B cell (primary cell): ENCODE measurements at regions not wholly inside any gene's neighbourhood (a gene's known extent, or its start where the extent isn't known, plus 50 kb on each side); places are given as distances from the start of the nearest gene placed in this dataset.

ENCODE experiments used
- ATAC-seq: fragments of 200-7000 bp; cut with Tn5 transposase; one replicate; pipeline ENCODE4 v1.10.0; 2021; ENCODE audit warnings: low read depth, mild to moderate bottlenecking, moderate number of reproducible peaks, moderate library complexity
- CTCF ChIA-PET: fragments of 350-600 bp; sonication (Branson Sonifier 250); formaldehyde crosslinking; loops from one replicate; lab custom pipeline; 2021; ENCODE audit warnings: antibody characterized with exemption, inconsistent platforms; lab: Charles Lee
- POLR2A ChIA-PET: fragments of 350-600 bp; sonication (Branson Sonifier 250); formaldehyde crosslinking; loops from one replicate; lab custom pipeline; 2021; ENCODE audit warnings: antibody characterized with exemption; lab: Charles Lee
- DNase-seq: peaks from one replicate; pipeline ENCODE4 v3.0.0; 2013
- H2AFZ ChIP-seq: 2 replicates; pipeline ENCODE4 v1.6.1; 2012; ENCODE audit warnings: mild to moderate bottlenecking, low read depth, low read length; ENCODE audit not compliant: insufficient read depth, poor library complexity, severe bottlenecking
- H3K27ac ChIP-seq, 2 donors: 1 replicate in 1 of 2; 2 replicates in 1 of 2; pipeline ENCODE4 v1.5.1; 2012 to 2013; ENCODE audit warnings: low read length in 2 of 2, mild to moderate bottlenecking in 2 of 2, moderate library complexity in 1 of 2
- H3K27me3 ChIP-seq, 4 experiments: fragments of 200-600 bp in 1 of 4; sonication (generic) in 1 of 4; replicated peaks in 1 of 4; 1 replicate in 2 of 4; 2 replicates in 2 of 4; pipeline versions ENCODE4 v1.6.1 to v1.7.0; 2013 to 2016; ENCODE audit warnings: low read length in 3 of 4, mild to moderate bottlenecking in 2 of 4, mixed read lengths in 1 of 4, moderate library complexity in 1 of 4; ENCODE audit not compliant: insufficient read depth in 4 of 4, control insufficient read depth in 3 of 4; ENCODE audit errors: control extremely low read depth in 1 of 4
- H3K36me3 ChIP-seq, 2 experiments: replicated peaks in 1 of 2; 1 replicate in 1 of 2; 2 replicates in 1 of 2; pipeline versions ENCODE4 v1.6.1 to v1.7.1; 2013; ENCODE audit warnings: low read length in 1 of 2; ENCODE audit not compliant: insufficient read depth in 2 of 2, control insufficient read depth in 1 of 2; ENCODE audit errors: control extremely low read depth in 1 of 2, extremely low read depth in 1 of 2
- H3K4me1 ChIP-seq, 2 donors: fragments of 200-600 bp in 1 of 2; sonication (generic) in 1 of 2; 1 replicate in 1 of 2; 2 replicates in 1 of 2; pipeline versions ENCODE4 v1.5.1 to v1.6.1; 2013 to 2017; ENCODE audit warnings: low read length in 2 of 2; ENCODE audit not compliant: control insufficient read depth in 2 of 2, insufficient read depth in 2 of 2
- H3K4me2 ChIP-seq: replicated peaks from 2 replicates; pipeline ENCODE3; 2012; ENCODE audit warnings: mild to moderate bottlenecking, low read depth, low read length; ENCODE audit not compliant: poor library complexity, severe bottlenecking
- H3K4me3 ChIP-seq, 5 experiments: fragments of 200-600 bp in 1 of 5; sonication (generic) in 1 of 5; 1 replicate in 3 of 5; 2 replicates in 2 of 5; pipeline versions ENCODE4 v1.5.1 to v1.7.0; 2011 to 2016; ENCODE audit warnings: low read length in 4 of 5, mild to moderate bottlenecking in 4 of 5, low read depth in 2 of 5, control low read depth in 1 of 5, moderate library complexity in 1 of 5; ENCODE audit not compliant: insufficient read depth in 1 of 5; ENCODE audit errors: control extremely low read depth in 1 of 5, extremely low read depth in 1 of 5
- H3K79me2 ChIP-seq: fragments of 200-600 bp; sonication (generic); one replicate; pipeline ENCODE4 v1.6.0; 2016; ENCODE audit warnings: low read length; ENCODE audit not compliant: control insufficient read depth, insufficient read depth
- H3K9ac ChIP-seq: fragments of 200-600 bp; sonication (generic); 2 replicates; pipeline ENCODE4 v1.6.1; 2017; ENCODE audit warnings: mild to moderate bottlenecking, low read length, moderate library complexity
- H3K9me3 ChIP-seq, 3 donors: one replicate each; pipeline versions ENCODE4 v1.6.1 to v1.7.1; 2013; ENCODE audit warnings: low read length in 2 of 3; ENCODE audit not compliant: control insufficient read depth in 2 of 3, insufficient read depth in 1 of 3; ENCODE audit errors: control extremely low read depth in 1 of 3
- H4K20me1 ChIP-seq: 2 replicates; pipeline ENCODE4 v1.6.0; 2012; ENCODE audit warnings: mild to moderate bottlenecking, low read length; ENCODE audit not compliant: insufficient read depth, control insufficient read depth, poor library complexity, severe bottlenecking
- H3K27ac Mint-ChIP-seq: one replicate; pipeline ENCODE4 v1.8.0; 2021; ENCODE audit warnings: mixed read lengths
- H3K27me3 Mint-ChIP-seq: one replicate; pipeline ENCODE4 v1.8.0; 2021; ENCODE audit warnings: mixed read lengths
- H3K4me1 Mint-ChIP-seq: one replicate; pipeline ENCODE4 v1.8.0; 2021; ENCODE audit warnings: mixed read lengths
- H3K4me3 Mint-ChIP-seq: one replicate; pipeline ENCODE4 v1.8.0; 2021; ENCODE audit warnings: mixed read lengths
- H3K9me3 Mint-ChIP-seq: one replicate; pipeline ENCODE4 v1.8.0; 2022; ENCODE audit warnings: mixed read lengths; ENCODE audit not compliant: insufficient read depth
- EZH2 ChIP-seq: IDR thresholded peaks from 2 replicates; pipeline ENCODE4 v1.6.1; 2012; ENCODE audit warnings: borderline replicate concordance, low read depth, mild to moderate bottlenecking, moderate library complexity, low read length; ENCODE audit not compliant: insufficient read depth, poor library complexity, severe bottlenecking
- WGBS: methylation state at CpG from one replicate; pipeline ENCODE4 v1.1.5; 2013; ENCODE audit warnings: missing lambda C conversion rate; ENCODE audit not compliant: insufficient coverage; 5-methylcytosine and 5-hydroxymethylcytosine counted together
- intact Hi-C: fragments of 100-400 bp; cut with micrococcal nuclease; formaldehyde crosslinking; loops from one replicate; pipeline ENCODE4 v1.10.0; 2022
- TF ChIP-seq, protein P1 (sequence below): fragments of 200-600 bp; IDR thresholded peaks from one replicate; pipeline ENCODE4 v1.8.0; 2022; ENCODE audit warnings: antibody characterized with exemption, mild to moderate bottlenecking

DNA sequence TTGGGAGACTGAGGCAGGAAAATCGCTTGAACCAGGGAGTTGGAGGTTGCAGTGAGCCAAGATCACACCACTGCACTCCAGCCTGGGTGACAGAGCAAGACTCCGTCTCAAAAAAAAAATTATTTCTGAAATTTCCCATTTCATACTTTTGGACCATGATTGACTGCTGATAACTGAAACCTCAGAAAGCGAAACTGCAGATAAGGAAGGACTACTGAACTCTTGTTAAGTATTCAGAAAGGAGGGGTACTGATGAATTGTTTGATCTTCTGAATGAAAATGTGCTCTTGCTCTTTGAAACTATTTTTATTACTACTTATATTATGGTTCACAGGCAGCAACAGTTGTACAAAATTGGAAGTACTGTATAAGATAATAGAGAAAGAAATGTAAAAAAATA is 69.0 kb downstream of the HDGFL1 start:
- ATAC-seq (no peak), DNase-seq (no peak)
- ChIA-PET POLR2A (no interaction called here), CTCF (no interaction called here)
- Mint-ChIP-seq H3K4me1 (no peaks in the 10 kb centered on the region), H3K27me3 (no peaks in the 10 kb centered on the region), H3K9me3 (no peaks in the 10 kb centered on the region), H3K4me3 (no peak overlapping the region), H3K27ac (no peak overlapping the region)
- no peaks in the 10 kb centered on the region for H3K4me1 ChIP-seq
- no peaks in the 10 kb centered on the region for H3K36me3 ChIP-seq
- no peak overlapping the region for H3K4me2 ChIP-seq
- H4K20me1 ChIP-seq = no peaks in the 10 kb centered on the region
- intact Hi-C loops = no loop called here
- no peak for TF ChIP-seq EZH2
- TF ChIP-seq, protein P1, sequence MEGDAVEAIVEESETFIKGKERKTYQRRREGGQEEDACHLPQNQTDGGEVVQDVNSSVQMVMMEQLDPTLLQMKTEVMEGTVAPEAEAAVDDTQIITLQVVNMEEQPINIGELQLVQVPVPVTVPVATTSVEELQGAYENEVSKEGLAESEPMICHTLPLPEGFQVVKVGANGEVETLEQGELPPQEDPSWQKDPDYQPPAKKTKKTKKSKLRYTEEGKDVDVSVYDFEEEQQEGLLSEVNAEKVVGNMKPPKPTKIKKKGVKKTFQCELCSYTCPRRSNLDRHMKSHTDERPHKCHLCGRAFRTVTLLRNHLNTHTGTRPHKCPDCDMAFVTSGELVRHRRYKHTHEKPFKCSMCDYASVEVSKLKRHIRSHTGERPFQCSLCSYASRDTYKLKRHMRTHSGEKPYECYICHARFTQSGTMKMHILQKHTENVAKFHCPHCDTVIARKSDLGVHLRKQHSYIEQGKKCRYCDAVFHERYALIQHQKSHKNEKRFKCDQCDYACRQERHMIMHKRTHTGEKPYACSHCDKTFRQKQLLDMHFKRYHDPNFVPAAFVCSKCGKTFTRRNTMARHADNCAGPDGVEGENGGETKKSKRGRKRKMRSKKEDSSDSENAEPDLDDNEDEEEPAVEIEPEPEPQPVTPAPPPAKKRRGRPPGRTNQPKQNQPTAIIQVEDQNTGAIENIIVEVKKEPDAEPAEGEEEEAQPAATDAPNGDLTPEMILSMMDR = no peak
- no CpG with 5 or more reads among the region's 3 CpGs for WGBS
- no peak overlapping the region for H3K4me3 ChIP-seq
- no peaks in the 10 kb centered on the region for H3K79me2 ChIP-seq
- H3K27me3 ChIP-seq = no peaks in the 10 kb centered on the region
- H3K9ac ChIP-seq = no peak overlapping the region
- no peak overlapping the region for H3K27ac ChIP-seq
- H2AFZ ChIP-seq = no peak overlapping the region
- H3K9me3 ChIP-seq = no peaks in the 10 kb centered on the region

DNA sequence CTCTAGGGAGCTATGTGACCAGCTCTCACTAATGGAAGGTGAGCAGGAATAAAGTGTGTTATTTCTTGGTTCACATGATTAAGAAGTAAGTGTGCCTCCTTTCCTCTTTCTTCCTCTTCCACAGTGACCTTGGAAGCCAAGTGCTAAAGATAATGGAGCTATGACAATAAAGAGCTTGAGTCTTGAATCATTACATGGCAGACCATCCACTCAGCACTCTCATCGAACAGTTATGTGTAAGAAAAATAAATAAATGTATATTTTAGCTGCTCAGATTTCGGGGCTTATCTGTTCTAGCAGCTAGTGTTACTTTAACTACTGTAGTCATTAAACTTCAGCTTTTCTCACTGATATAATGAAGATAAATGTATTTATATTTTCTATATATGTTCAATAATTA is 72.9 kb downstream of the HDGFL1 start:
- POLR2A ChIA-PET = no interaction called here
- no peak for ATAC-seq

More for the DNA sequence above, 72.9 kb downstream of the HDGFL1 start:
- H3K4me2 ChIP-seq = no peak overlapping the region
- intact Hi-C loops = no loop called here
- Mint-ChIP-seq H3K9me3 (no peaks in the 10 kb centered on the region), H3K27me3 (no peaks in the 10 kb centered on the region), H3K4me3 (no peak overlapping the region), H3K27ac (no peak overlapping the region), H3K4me1 (no peaks in the 10 kb centered on the region)
- no peak overlapping the region for H3K4me3 ChIP-seq
- no peaks in the 10 kb centered on the region for H3K4me1 ChIP-seq
- no peak for DNase-seq
- H3K79me2 ChIP-seq = no peaks in the 10 kb centered on the region
- no peak overlapping the region for H3K27ac ChIP-seq
- WGBS = no CpG with 5 or more reads among the region's 2 CpGs
- no peak overlapping the region for H3K9ac ChIP-seq
- no peaks in the 10 kb centered on the region for H3K27me3 ChIP-seq
- CTCF ChIA-PET = no interaction called here
- peaks cover 0 to 5% (median 0%) of the 10 kb centered on the region in 3 donors for H3K9me3 ChIP-seq
- TF ChIP-seq, protein P1 = no peak
- no peak for TF ChIP-seq EZH2
- H2AFZ ChIP-seq = no peak overlapping the region
- H3K36me3 ChIP-seq = no peaks in the 10 kb centered on the region
- H4K20me1 ChIP-seq = no peaks in the 10 kb centered on the region
